ENCODE measurements at regions not wholly inside any gene's neighbourhood (a gene's known extent, or its start where the extent isn't known, plus 50 kb on each side); places are given as distances from the start of the nearest gene placed in this dataset.

- TF ChIP-seq EP300 (IDR thresholded peaks at IDR 0.05; ENCODE audit: borderline replicate concordance), result no peak
- no peak for TF ChIP-seq NFIC (IDR thresholded peaks at IDR 0.05)
- no peak for TF ChIP-seq USF1 (IDR thresholded peaks at IDR 0.05)
- no peak for TF ChIP-seq RAD21 (IDR thresholded peaks at IDR 0.05; ENCODE audit: low read depth)
- TF ChIP-seq CREB1 (IDR thresholded peaks at IDR 0.05; ENCODE audit: low read depth), result no peak
These were observed 388.3 kb upstream of the MAGEC2 start for GRCh38 chrX:142593361-142593862.

All from Ishikawa (cell line).